ENCODE measurements at regions not wholly inside any gene's neighbourhood (a gene's known extent, or its start where the extent isn't known, plus 50 kb on each side); places are given as distances from the start of the nearest gene placed in this dataset.

DNA sequence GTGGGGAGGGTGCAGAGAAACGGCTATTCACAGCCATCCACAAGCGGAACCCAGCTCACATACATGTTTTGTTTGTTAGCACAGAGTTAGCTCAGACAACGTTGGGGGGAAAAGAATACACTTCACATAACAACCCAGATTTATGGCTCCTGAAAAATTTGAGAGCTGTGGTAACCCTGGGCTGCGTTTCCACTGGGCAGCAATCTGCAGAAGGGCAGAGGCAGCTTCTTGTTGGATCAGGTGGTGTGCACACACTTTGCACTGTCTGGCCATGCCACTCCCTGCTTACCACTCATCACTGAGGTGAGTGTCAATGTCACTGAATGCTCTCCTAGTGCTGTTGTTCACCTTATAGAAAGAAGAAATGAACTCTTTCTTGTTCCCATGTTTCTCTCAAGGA lies 299.8 kb upstream of the SOX14 start:
- TF ChIP-seq, protein P1, sequence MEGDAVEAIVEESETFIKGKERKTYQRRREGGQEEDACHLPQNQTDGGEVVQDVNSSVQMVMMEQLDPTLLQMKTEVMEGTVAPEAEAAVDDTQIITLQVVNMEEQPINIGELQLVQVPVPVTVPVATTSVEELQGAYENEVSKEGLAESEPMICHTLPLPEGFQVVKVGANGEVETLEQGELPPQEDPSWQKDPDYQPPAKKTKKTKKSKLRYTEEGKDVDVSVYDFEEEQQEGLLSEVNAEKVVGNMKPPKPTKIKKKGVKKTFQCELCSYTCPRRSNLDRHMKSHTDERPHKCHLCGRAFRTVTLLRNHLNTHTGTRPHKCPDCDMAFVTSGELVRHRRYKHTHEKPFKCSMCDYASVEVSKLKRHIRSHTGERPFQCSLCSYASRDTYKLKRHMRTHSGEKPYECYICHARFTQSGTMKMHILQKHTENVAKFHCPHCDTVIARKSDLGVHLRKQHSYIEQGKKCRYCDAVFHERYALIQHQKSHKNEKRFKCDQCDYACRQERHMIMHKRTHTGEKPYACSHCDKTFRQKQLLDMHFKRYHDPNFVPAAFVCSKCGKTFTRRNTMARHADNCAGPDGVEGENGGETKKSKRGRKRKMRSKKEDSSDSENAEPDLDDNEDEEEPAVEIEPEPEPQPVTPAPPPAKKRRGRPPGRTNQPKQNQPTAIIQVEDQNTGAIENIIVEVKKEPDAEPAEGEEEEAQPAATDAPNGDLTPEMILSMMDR (IDR thresholded peaks at IDR 0.05), result no peak
- TF ChIP-seq POLR2AphosphoS5 (IDR thresholded peaks at IDR 0.05; ENCODE audit: low read depth, low read length) (no peak), EP300 (IDR thresholded peaks at IDR 0.05; ENCODE audit: borderline replicate concordance in 1 of 2, low read depth in 1 of 2, low read length in 1 of 2) (no peak), RAD21 (IDR thresholded peaks at IDR 0.05; ENCODE audit: low read length) (no peak), RXRA (IDR thresholded peaks at IDR 0.05; ENCODE audit: borderline replicate concordance, low read depth) (no peak), SMC3 (IDR thresholded peaks at IDR 0.05; ENCODE audit: low read depth, low read length) (no peak), TAF1 (IDR thresholded peaks at IDR 0.05; ENCODE audit: borderline replicate concordance, low read depth, low read length) (no peak), RCOR1 (IDR thresholded peaks at IDR 0.05; ENCODE audit: low read length) (no peak), ELF1 (IDR thresholded peaks at IDR 0.05) (no peak), JUND (IDR thresholded peaks at IDR 0.05) (no peak), TEAD4 (IDR thresholded peaks at IDR 0.05; ENCODE audit: borderline replicate concordance, insufficient read depth) (no peak), GABPA (IDR thresholded peaks at IDR 0.05; ENCODE audit: low read depth) (no peak), FOXM1 (IDR thresholded peaks at IDR 0.05; ENCODE audit: low read depth) (no peak)

Measured in SK-N-SH (cell line).